OCI-LY1 (cell line): ENCODE measurements at regions not wholly inside any gene's neighbourhood (a gene's known extent, or its start where the extent isn't known, plus 50 kb on each side); places are given as distances from the start of the nearest gene placed in this dataset.
"Not testable (repeated sequence)": the region's sequence is repeated elsewhere in the genome, so short reads cannot be mapped to it uniquely, and the experiment has no call there.

Experiments
- H2AFZ ChIP-seq: fragments of 200-600 bp; sonication (generic), shearing (Covaris generic); 2 replicates; pipeline ENCODE4 v1.6.0; 2014; ENCODE audit warnings: antibody characterized with exemption, mild to moderate bottlenecking, low read length
- H3F3A ChIP-seq: fragments of 200-600 bp; sonication (generic), shearing (Covaris generic); 2 replicates; pipeline ENCODE4 v1.6.0; 2014; ENCODE audit warnings: mild to moderate bottlenecking, antibody characterized with exemption, low read length, moderate library complexity; ENCODE audit not compliant: insufficient read depth
- H3K27ac ChIP-seq: fragments of 200-600 bp; sonication (generic); 2 replicates; pipeline ENCODE4 v1.5.1; 2014; ENCODE audit warnings: low read length, mixed run types, mild to moderate bottlenecking, low read depth; ENCODE audit not compliant: poor library complexity, severe bottlenecking
- H3K27me3 ChIP-seq: fragments of 200-600 bp; sonication (generic); 2 replicates; pipeline ENCODE4 v1.6.0; 2014; ENCODE audit warnings: antibody characterized with exemption, mild to moderate bottlenecking, low read length, moderate library complexity; ENCODE audit not compliant: insufficient read depth
- H3K36me3 ChIP-seq: fragments of 200-600 bp; sonication (generic); 2 replicates; pipeline ENCODE4 v1.6.1; 2014; ENCODE audit warnings: mild to moderate bottlenecking, antibody characterized with exemption, low read length, moderate library complexity, mixed read lengths; ENCODE audit not compliant: insufficient read depth
- H3K4me1 ChIP-seq: fragments of 200-600 bp; sonication (generic); 2 replicates; pipeline ENCODE4 v1.5.1; 2014; ENCODE audit warnings: mild to moderate bottlenecking, low read length, moderate library complexity; ENCODE audit not compliant: insufficient read depth, severe bottlenecking
- H3K4me2 ChIP-seq: fragments of 200-600 bp; sonication (generic), shearing (Covaris generic); 2 replicates; pipeline ENCODE4 v1.6.1; 2014; ENCODE audit warnings: low read length
- H3K4me3 ChIP-seq: fragments of 200-600 bp; sonication (generic); 2 replicates; pipeline ENCODE4 v1.5.1; 2014; ENCODE audit warnings: low read length, low read depth, mild to moderate bottlenecking, mixed read lengths; ENCODE audit not compliant: poor library complexity, severe bottlenecking
- H3K79me2 ChIP-seq: fragments of 200-600 bp; shearing (Covaris generic); 2 replicates; pipeline ENCODE4 v1.6.1; 2016; ENCODE audit warnings: mixed run types, low read length, mixed read lengths; ENCODE audit not compliant: insufficient read depth
- H3K9ac ChIP-seq: fragments of 200-600 bp; sonication (generic), shearing (Covaris generic); 2 replicates; pipeline ENCODE4 v1.6.1; 2014; ENCODE audit warnings: mild to moderate bottlenecking, low read length, mixed read lengths
- H3K9me2 ChIP-seq: fragments of 200-600 bp; sonication (generic), shearing (Covaris generic); 2 replicates; pipeline ENCODE4 v1.6.1; 2014; ENCODE audit warnings: low read depth, mild to moderate bottlenecking, low read length, mixed read lengths
- H3K9me3 ChIP-seq: fragments of 200-600 bp; shearing (Covaris generic); 2 replicates; pipeline ENCODE4 v1.6.1; 2014; ENCODE audit warnings: low read length, mixed read lengths
- H4K20me1 ChIP-seq: fragments of 200-600 bp; sonication (generic), shearing (Covaris generic); 2 replicates; pipeline ENCODE4 v1.6.0; 2016; ENCODE audit warnings: mild to moderate bottlenecking, low read length; ENCODE audit not compliant: insufficient read depth
- CTCF ChIP-seq: fragments of 200-600 bp; sonication (generic), shearing (Covaris generic); IDR thresholded peaks from 2 replicates; pipeline ENCODE4 v1.5.1; 2017; ENCODE audit warnings: mild to moderate bottlenecking, antibody characterized with exemption, low read length, moderate library complexity, mixed read lengths
- EZH2 ChIP-seq: fragments of 200-600 bp; sonication (generic), shearing (Covaris generic); IDR thresholded peaks from 2 replicates; pipeline ENCODE4 v1.8.0; 2017; ENCODE audit warnings: borderline replicate concordance, mixed run types, mild to moderate bottlenecking, antibody characterized with exemption, low read length, moderate library complexity, mixed read lengths

- Histone ChIP-seq H3K4me2 (no peak overlapping the region), H3K4me1 (no peaks in the 10 kb centered on the region), H3K27ac (no peak overlapping the region), H4K20me1 (no peaks in the 10 kb centered on the region), H3F3A (no peaks in the 10 kb centered on the region), H2AFZ (no peak overlapping the region), H3K36me3 (no peaks in the 10 kb centered on the region), H3K4me3 (no peak overlapping the region), H3K79me2 (no peaks in the 10 kb centered on the region), H3K9me2 (no peaks in the 10 kb centered on the region), H3K27me3 (no peaks in the 10 kb centered on the region; the same call in none of the 2 replicates), H3K9me3 (no peaks in the 10 kb centered on the region), H3K9ac (no peak overlapping the region)
- TF ChIP-seq EZH2 (no peak), CTCF (no peak)
These were observed 112.6 kb downstream of the USP22 start for GRCh38 chr17:20930081-20930760.

GRCh38 chr17:20933040-20933439 lies 109.8 kb downstream of the USP22 start:
- H3K4me2 ChIP-seq, H3K9me2 ChIP-seq, H3K27ac ChIP-seq, H3K27me3 ChIP-seq, H3K36me3 ChIP-seq, H3F3A ChIP-seq, H3K4me3 ChIP-seq, H3K4me1 ChIP-seq, H2AFZ ChIP-seq, H4K20me1 ChIP-seq, H3K9ac ChIP-seq, H3K9me3 ChIP-seq, H3K79me2 ChIP-seq: not testable (repeated sequence)

GRCh38 chr17:20934288-20934687 lies 108.5 kb downstream of the USP22 start:
- H3K36me3 ChIP-seq: no peaks in the 10 kb centered on the region
- H3K9ac ChIP-seq: no peak overlapping the region
- H3K79me2 ChIP-seq: no peaks in the 10 kb centered on the region
- H3K4me3 ChIP-seq: no peak overlapping the region
- H3K9me2 ChIP-seq: no peaks in the 10 kb centered on the region
- no peaks in the 10 kb centered on the region for H3F3A ChIP-seq
- no peaks in the 10 kb centered on the region for H3K9me3 ChIP-seq
- H3K27ac ChIP-seq: no peak overlapping the region
- H3K27me3 ChIP-seq: no peaks in the 10 kb centered on the region; the same call in none of the 2 replicates
- no peak overlapping the region for H2AFZ ChIP-seq
- no peak overlapping the region for H3K4me2 ChIP-seq
- no peaks in the 10 kb centered on the region for H4K20me1 ChIP-seq
- H3K4me1 ChIP-seq: no peaks in the 10 kb centered on the region
- TF ChIP-seq EZH2 (no peak), CTCF (no peak)

- Histone ChIP-seq H3K36me3 (no peaks in the 10 kb centered on the region), H3K27me3 (no peaks in the 10 kb centered on the region; the same call in none of the 2 replicates), H3K79me2 (no peaks in the 10 kb centered on the region), H3K4me1 (no peaks in the 10 kb centered on the region), H3K9me2 (no peaks in the 10 kb centered on the region), H3K9ac (no peak overlapping the region), H3K4me2 (no peak overlapping the region), H3F3A (no peaks in the 10 kb centered on the region), H4K20me1 (no peaks in the 10 kb centered on the region), H3K9me3 (no peaks in the 10 kb centered on the region), H2AFZ (no peak overlapping the region), H3K4me3 (no peak overlapping the region), H3K27ac (no peak overlapping the region)
- TF ChIP-seq EZH2: no peak
- no peak for TF ChIP-seq CTCF
These were observed 107.1 kb downstream of the USP22 start for GRCh38 chr17:20935740-20936139.
